IMR-90 (cell line): ENCODE measurements at regions not wholly inside any gene's neighbourhood (a gene's known extent, or its start where the extent isn't known, plus 50 kb on each side); places are given as distances from the start of the nearest gene placed in this dataset.

Experiments used
- ATAC-seq: fragments of 200-7000 bp; cut with Tn5 transposase; 2 replicates; pipeline ENCODE4 v1.9.1; 2020; ENCODE audit warnings: low read depth, mild to moderate bottlenecking, moderate library complexity
- BruUV-seq: library from RNA; stranded (reverse); fragments of 400-500 nt; replicated peaks from 2 replicates; lab custom pipeline; 2021; lab: Mats Ljungman, UMichigan
- CTCF ChIA-PET: fragments of 300-600 bp; formaldehyde crosslinking; extraction: SDS; loops from one replicate; lab custom pipeline; 2021; ENCODE audit warnings: antibody characterized with exemption; lab: Yijun Ruan, JAX
- POLR2A ChIA-PET: fragments of 300-600 bp; sonication (Branson Sonifier 250); formaldehyde crosslinking; loops from one replicate; lab custom pipeline; 2022; ENCODE audit warnings: antibody characterized with exemption; ENCODE audit not compliant: unreplicated experiment; lab: Charles Lee
- DNase-seq: peaks from one replicate; pipeline ENCODE4 v3.0.0; 2013
- H2AFZ ChIP-seq: replicated peaks from 2 replicates; pipeline ENCODE3; 2013; ENCODE audit warnings: low read length, mild to moderate bottlenecking; ENCODE audit not compliant: poor library complexity
- H2AK5ac ChIP-seq: 2 replicates; pipeline ENCODE4 v1.6.1; 2013; ENCODE audit warnings: low read depth, low read length, inconsistent platforms
- H2AK9ac ChIP-seq: replicated peaks from 2 replicates; pipeline ENCODE3; 2013; ENCODE audit warnings: mild to moderate bottlenecking, low read depth, low read length, moderate library complexity; ENCODE audit not compliant: poor library complexity
- H2BK120ac ChIP-seq: 2 replicates; pipeline ENCODE4 v1.6.1; 2013; ENCODE audit warnings: low read depth, low read length, inconsistent platforms
- H2BK15ac ChIP-seq: 3 replicates; pipeline ENCODE4 v1.6.1; 2013; ENCODE audit warnings: low read depth, low read length, inconsistent platforms
- H2BK20ac ChIP-seq: 2 replicates; pipeline ENCODE4 v1.6.1; 2013; ENCODE audit warnings: low read depth, mild to moderate bottlenecking, inconsistent platforms, low read length, moderate library complexity
- H2BK5ac ChIP-seq: 2 replicates; pipeline ENCODE4 v1.6.1; 2013; ENCODE audit warnings: mild to moderate bottlenecking, low read depth, low read length, inconsistent platforms; ENCODE audit not compliant: poor library complexity, severe bottlenecking
- H3K14ac ChIP-seq: replicated peaks from 2 replicates; pipeline ENCODE4 v1.6.1; 2013; ENCODE audit warnings: low read depth, low read length, inconsistent platforms
- H3K18ac ChIP-seq: 2 replicates; pipeline ENCODE4 v1.6.1; 2013; ENCODE audit warnings: low read depth, low read length, control low read depth
- H3K23ac ChIP-seq: 2 replicates; pipeline ENCODE4 v1.6.1; 2013; ENCODE audit warnings: low read depth, low read length, inconsistent platforms
- H3K27ac ChIP-seq: 2 replicates; pipeline ENCODE4 v1.5.1; 2013; ENCODE audit warnings: mild to moderate bottlenecking, control low read depth, low read length; ENCODE audit not compliant: insufficient read depth
- H3K27me3 ChIP-seq: 2 replicates; pipeline ENCODE4 v1.6.1; 2013; ENCODE audit warnings: low read length; ENCODE audit not compliant: control insufficient read depth, insufficient read depth
- H3K36me3 ChIP-seq: 2 replicates; pipeline ENCODE4 v1.6.1; 2013; ENCODE audit warnings: low read length, mixed read lengths; ENCODE audit not compliant: control insufficient read depth, insufficient read depth
- H3K4ac ChIP-seq: 2 replicates; pipeline ENCODE4 v1.6.1; 2013; ENCODE audit warnings: low read depth, low read length, inconsistent platforms
- H3K4me1 ChIP-seq: 2 replicates; pipeline ENCODE4 v1.6.1; 2013; ENCODE audit warnings: low read length, mixed read lengths; ENCODE audit not compliant: control insufficient read depth, insufficient read depth
- H3K4me2 ChIP-seq: 2 replicates; pipeline ENCODE4 v1.6.1; 2013; ENCODE audit warnings: low read depth, mild to moderate bottlenecking, control low read depth, low read length, moderate library complexity
- H3K4me3 ChIP-seq: 2 replicates; pipeline ENCODE4 v1.5.1; 2013; ENCODE audit warnings: low read depth, mild to moderate bottlenecking, control low read depth, low read length, moderate library complexity; ENCODE audit not compliant: insufficient read depth
- H3K56ac ChIP-seq: 2 replicates; pipeline ENCODE4 v1.6.1; 2013; ENCODE audit warnings: low read length, inconsistent platforms; ENCODE audit not compliant: insufficient read depth; ENCODE audit errors: extremely low read depth
- H3K79me1 ChIP-seq, 2 experiments: 2 replicates each; pipeline ENCODE4 v1.6.1; 2013; ENCODE audit warnings: low read length in 2 of 2, inconsistent platforms in 1 of 2, low read depth in 1 of 2
- H3K9ac ChIP-seq: 2 replicates; pipeline ENCODE4 v1.6.1; 2013; ENCODE audit warnings: low read depth, low read length, control low read depth
- H3K9me1 ChIP-seq: 2 replicates; pipeline ENCODE4 v1.6.1; 2013; ENCODE audit warnings: low read length, inconsistent platforms; ENCODE audit not compliant: insufficient read depth
- H3K9me3 ChIP-seq: 2 replicates; pipeline ENCODE4 v1.6.1; 2013; ENCODE audit warnings: low read length; ENCODE audit not compliant: control insufficient read depth, insufficient read depth
- H4K20me1 ChIP-seq: 2 replicates; pipeline ENCODE4 v1.6.1; 2013; ENCODE audit warnings: low read length, inconsistent platforms; ENCODE audit not compliant: insufficient read depth
- H4K5ac ChIP-seq: 2 replicates; pipeline ENCODE4 v1.6.1; 2013; ENCODE audit warnings: mild to moderate bottlenecking, low read depth, low read length, control low read depth
- H4K8ac ChIP-seq, 2 experiments: 2 replicates each; pipeline ENCODE4 v1.6.1; 2013; ENCODE audit warnings: low read depth in 2 of 2, low read length in 2 of 2, control low read depth in 1 of 2, inconsistent platforms in 1 of 2
- H4K91ac ChIP-seq: 2 replicates; pipeline ENCODE4 v1.6.1; 2013; ENCODE audit warnings: low read depth, low read length, inconsistent platforms; ENCODE audit not compliant: insufficient read depth
- BHLHE40 ChIP-seq: fragments of 150-350 bp; IDR thresholded peaks from 2 replicates; pipeline ENCODE4 v1.6.1; 2016; ENCODE audit warnings: mild to moderate bottlenecking, low read depth, low read length
- CHD1 ChIP-seq: IDR thresholded peaks from 2 replicates; pipeline ENCODE4 v1.6.1; 2012; ENCODE audit warnings: low read depth, low read length, improper control_type of control experiment
- FOS ChIP-seq: fragments of 150-350 bp; IDR thresholded peaks from 2 replicates; pipeline ENCODE4 v1.6.1; 2016; ENCODE audit warnings: low read depth, low read length
- MXI1 ChIP-seq: IDR thresholded peaks from 2 replicates; pipeline ENCODE4 v1.6.1; 2012; ENCODE audit warnings: low read depth, mild to moderate bottlenecking, low read length, moderate library complexity, borderline replicate concordance
- NFE2L2 ChIP-seq: fragments of 150-350 bp; IDR thresholded peaks from 2 replicates; pipeline ENCODE4 v1.6.1; 2016; ENCODE audit warnings: low read depth, mild to moderate bottlenecking, low read length
- RCOR1 ChIP-seq: IDR thresholded peaks from 2 replicates; pipeline ENCODE4 v1.6.1; 2012; ENCODE audit warnings: mild to moderate bottlenecking, low read length, improper control_type of control experiment; ENCODE audit not compliant: insufficient replicate concordance
- SMC3 ChIP-seq: fragments of 150-350 bp; IDR thresholded peaks from 2 replicates; pipeline ENCODE4 v1.6.1; 2016; ENCODE audit warnings: low read depth, mild to moderate bottlenecking, antibody characterized with exemption, low read length, moderate library complexity
- WGBS, 2 experiments: methylation state at CpG; one replicate each; pipeline versions ENCODE4 v1.1.5 to v1.1.7; 2013; ENCODE audit warnings: missing lambda C conversion rate in 2 of 2; ENCODE audit not compliant: insufficient read length in 1 of 2; ENCODE audit errors: extremely low coverage in 2 of 2; 5-methylcytosine and 5-hydroxymethylcytosine counted together
- dilution Hi-C: fragments of 300-500 bp; cut with HindIII; formaldehyde crosslinking; loops from one replicate; pipeline ENCODE4 v1.14.3; 2018; ENCODE audit warnings: low sequenced_read_pairs; ENCODE audit not compliant: unreplicated experiment
- in situ Hi-C: fragments of 300-500 bp; cut with MboI; formaldehyde crosslinking; loops from 3 replicates; pipeline ENCODE4 v1.14.3; 2019; ENCODE audit warnings: low sequenced_read_pairs, inconsistent platforms, mixed read lengths
- intact Hi-C: fragments of 100-400 bp; cut with micrococcal nuclease; formaldehyde crosslinking; loops from 2 replicates; pipeline ENCODE4 v1.10.0; 2022
- TF ChIP-seq, protein P1 (sequence below): fragments of 150-350 bp; IDR thresholded peaks from 2 replicates; pipeline ENCODE4 v1.6.1; 2016; ENCODE audit warnings: low read depth, mild to moderate bottlenecking, low read length, moderate library complexity, borderline replicate concordance
- TF ChIP-seq, protein P2 (sequence below): conservative IDR thresholded peaks from 2 replicates; pipeline ENCODE4 v1.5.1; 2012; ENCODE audit warnings: mild to moderate bottlenecking, low read depth, low read length, improper control_type of control experiment
- TF ChIP-seq, protein P3 (sequence below): fragments of 150-350 bp; IDR thresholded peaks from 2 replicates; pipeline ENCODE4 v1.6.1; 2017; ENCODE audit warnings: mild to moderate bottlenecking, antibody characterized with exemption, low read length, low read depth

DNA sequence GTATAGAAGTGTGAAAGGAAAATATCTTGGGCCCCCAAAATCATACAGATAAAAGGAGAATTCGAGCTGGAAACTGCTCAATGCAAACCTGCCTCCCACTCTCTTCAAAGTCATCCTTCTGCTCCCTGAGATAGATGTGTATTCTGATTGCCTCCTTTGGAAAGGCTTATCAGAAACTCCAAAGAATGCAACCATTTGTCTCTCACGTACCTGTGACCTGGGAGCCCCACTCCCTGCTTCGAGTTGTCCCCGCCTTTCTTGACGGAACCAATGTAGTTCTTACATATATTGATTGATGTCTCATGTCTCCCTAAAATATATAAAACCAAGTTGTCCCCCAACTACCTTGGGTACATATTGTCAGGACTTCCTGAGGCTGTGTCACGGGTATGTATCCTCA, 163.8 kb downstream of the DIRAS2 start:
- no peaks in the 10 kb centered on the region for H3K9me3 ChIP-seq
- no peak overlapping the region for H2AK9ac ChIP-seq
- DNase-seq (no peak), ATAC-seq (no peak)
- H3K4me3 ChIP-seq: no peak overlapping the region
- H3K23ac ChIP-seq: no peak overlapping the region
- BruUV-seq: no TSS peak
- no peak overlapping the region for H2BK5ac ChIP-seq
- no peak overlapping the region for H3K18ac ChIP-seq
- no peak overlapping the region for H2AK5ac ChIP-seq
- no peak overlapping the region for H2BK15ac ChIP-seq
- CTCF ChIA-PET: no interaction called here
- no peaks in the 10 kb centered on the region for H3K4me1 ChIP-seq
- no peak overlapping the region for H3K14ac ChIP-seq
- H4K20me1 ChIP-seq: no peaks in the 10 kb centered on the region
- no peaks in the 10 kb centered on the region for H3K9me1 ChIP-seq
- no CpG with 5 or more reads among the region's 6 CpGs for WGBS, 2 experiments
- no peak overlapping the region for H2BK120ac ChIP-seq
- H3K4me2 ChIP-seq: no peak overlapping the region
- H3K79me1 ChIP-seq: no peaks in the 10 kb centered on the region
- no peak overlapping the region for H2AFZ ChIP-seq
- TF ChIP-seq NFE2L2: no peak
- TF ChIP-seq, protein P1, sequence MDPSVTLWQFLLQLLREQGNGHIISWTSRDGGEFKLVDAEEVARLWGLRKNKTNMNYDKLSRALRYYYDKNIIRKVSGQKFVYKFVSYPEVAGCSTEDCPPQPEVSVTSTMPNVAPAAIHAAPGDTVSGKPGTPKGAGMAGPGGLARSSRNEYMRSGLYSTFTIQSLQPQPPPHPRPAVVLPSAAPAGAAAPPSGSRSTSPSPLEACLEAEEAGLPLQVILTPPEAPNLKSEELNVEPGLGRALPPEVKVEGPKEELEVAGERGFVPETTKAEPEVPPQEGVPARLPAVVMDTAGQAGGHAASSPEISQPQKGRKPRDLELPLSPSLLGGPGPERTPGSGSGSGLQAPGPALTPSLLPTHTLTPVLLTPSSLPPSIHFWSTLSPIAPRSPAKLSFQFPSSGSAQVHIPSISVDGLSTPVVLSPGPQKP: no peak
- no peak for TF ChIP-seq FOS
- no peak for TF ChIP-seq BHLHE40
- TF ChIP-seq MXI1: no peak
- TF ChIP-seq SMC3: no peak
- TF ChIP-seq, protein P2, sequence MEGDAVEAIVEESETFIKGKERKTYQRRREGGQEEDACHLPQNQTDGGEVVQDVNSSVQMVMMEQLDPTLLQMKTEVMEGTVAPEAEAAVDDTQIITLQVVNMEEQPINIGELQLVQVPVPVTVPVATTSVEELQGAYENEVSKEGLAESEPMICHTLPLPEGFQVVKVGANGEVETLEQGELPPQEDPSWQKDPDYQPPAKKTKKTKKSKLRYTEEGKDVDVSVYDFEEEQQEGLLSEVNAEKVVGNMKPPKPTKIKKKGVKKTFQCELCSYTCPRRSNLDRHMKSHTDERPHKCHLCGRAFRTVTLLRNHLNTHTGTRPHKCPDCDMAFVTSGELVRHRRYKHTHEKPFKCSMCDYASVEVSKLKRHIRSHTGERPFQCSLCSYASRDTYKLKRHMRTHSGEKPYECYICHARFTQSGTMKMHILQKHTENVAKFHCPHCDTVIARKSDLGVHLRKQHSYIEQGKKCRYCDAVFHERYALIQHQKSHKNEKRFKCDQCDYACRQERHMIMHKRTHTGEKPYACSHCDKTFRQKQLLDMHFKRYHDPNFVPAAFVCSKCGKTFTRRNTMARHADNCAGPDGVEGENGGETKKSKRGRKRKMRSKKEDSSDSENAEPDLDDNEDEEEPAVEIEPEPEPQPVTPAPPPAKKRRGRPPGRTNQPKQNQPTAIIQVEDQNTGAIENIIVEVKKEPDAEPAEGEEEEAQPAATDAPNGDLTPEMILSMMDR: no peak
- no peak for TF ChIP-seq RCOR1
- TF ChIP-seq, protein P3, sequence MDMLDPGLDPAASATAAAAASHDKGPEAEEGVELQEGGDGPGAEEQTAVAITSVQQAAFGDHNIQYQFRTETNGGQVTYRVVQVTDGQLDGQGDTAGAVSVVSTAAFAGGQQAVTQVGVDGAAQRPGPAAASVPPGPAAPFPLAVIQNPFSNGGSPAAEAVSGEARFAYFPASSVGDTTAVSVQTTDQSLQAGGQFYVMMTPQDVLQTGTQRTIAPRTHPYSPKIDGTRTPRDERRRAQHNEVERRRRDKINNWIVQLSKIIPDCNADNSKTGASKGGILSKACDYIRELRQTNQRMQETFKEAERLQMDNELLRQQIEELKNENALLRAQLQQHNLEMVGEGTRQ: no peak
- no peak for TF ChIP-seq CHD1
- no peaks in the 10 kb centered on the region for H3K27me3 ChIP-seq
- H2BK20ac ChIP-seq: no peak overlapping the region
- H3K4ac ChIP-seq: no peak overlapping the region
- intact Hi-C loops (no loop called here), dilution Hi-C loops (no loop called here), in situ Hi-C loops (no loop called here)
- H3K36me3 ChIP-seq: no peaks in the 10 kb centered on the region
- H4K91ac ChIP-seq: no peak overlapping the region
- H4K5ac ChIP-seq: no peak overlapping the region
- H3K9ac ChIP-seq: no peak overlapping the region
- H4K8ac ChIP-seq: no peak overlapping the region
- POLR2A ChIA-PET: no interaction called here
- H3K27ac ChIP-seq: no peak overlapping the region
- H3K56ac ChIP-seq: no peak overlapping the region
